HEK293 (cell line): ENCODE measurements at regions not wholly inside any gene's neighbourhood (a gene's known extent, or its start where the extent isn't known, plus 50 kb on each side); places are given as distances from the start of the nearest gene placed in this dataset.
"Not testable (repeated sequence)": the region's sequence is repeated elsewhere in the genome, so short reads cannot be mapped to it uniquely, and the experiment has no call there.

ENCODE experiments used
- ATF2 ChIP-seq: fragments of 450-650 bp; formaldehyde crosslinking; IDR thresholded peaks from 2 replicates; pipeline ENCODE4 v1.5.1; 2016; ENCODE audit warnings: missing biosample characterization, missing genetic modification characterization, low read depth
- HIC1 ChIP-seq: fragments of 450-650 bp; formaldehyde crosslinking; IDR thresholded peaks from 2 replicates; pipeline ENCODE4 v1.5.1; 2016; ENCODE audit warnings: missing biosample characterization, missing genetic modification characterization
- REST ChIP-seq: fragments of 450-650 bp; formaldehyde crosslinking; IDR thresholded peaks from 2 replicates; pipeline ENCODE4 v1.5.1; 2016; ENCODE audit warnings: missing biosample characterization, missing genetic modification characterization
- ZNF311 ChIP-seq: fragments of 450-650 bp; formaldehyde crosslinking; IDR thresholded peaks from 2 replicates; pipeline ENCODE4 v1.5.1; 2017; ENCODE audit warnings: missing biosample characterization, missing genetic modification characterization, borderline replicate concordance

- TF ChIP-seq ATF2; ZNF311; HIC1 (tag by site-specific recombination); REST (tag by site-specific recombination): not testable (repeated sequence)
Observed at GRCh38 chr1:120513099-120513498, 98.3 kb downstream of the NBPF8 start.
